HK-2 (cell line): ENCODE measurements at regions not wholly inside any gene's neighbourhood (a gene's known extent, or its start where the extent isn't known, plus 50 kb on each side); places are given as distances from the start of the nearest gene placed in this dataset.
A peak's percentile ranks its signal among the peaks of the same experiment; 100 is the strongest.
"Not testable (repeated sequence)": the region's sequence is repeated elsewhere in the genome, so short reads cannot be mapped to it uniquely, and the experiment has no call there.

Source experiments
- DNase-seq: peaks from one replicate; pipeline ENCODE4 v3.0.0-alpha.2; 2018; ENCODE audit not compliant: unreplicated experiment

DNA sequence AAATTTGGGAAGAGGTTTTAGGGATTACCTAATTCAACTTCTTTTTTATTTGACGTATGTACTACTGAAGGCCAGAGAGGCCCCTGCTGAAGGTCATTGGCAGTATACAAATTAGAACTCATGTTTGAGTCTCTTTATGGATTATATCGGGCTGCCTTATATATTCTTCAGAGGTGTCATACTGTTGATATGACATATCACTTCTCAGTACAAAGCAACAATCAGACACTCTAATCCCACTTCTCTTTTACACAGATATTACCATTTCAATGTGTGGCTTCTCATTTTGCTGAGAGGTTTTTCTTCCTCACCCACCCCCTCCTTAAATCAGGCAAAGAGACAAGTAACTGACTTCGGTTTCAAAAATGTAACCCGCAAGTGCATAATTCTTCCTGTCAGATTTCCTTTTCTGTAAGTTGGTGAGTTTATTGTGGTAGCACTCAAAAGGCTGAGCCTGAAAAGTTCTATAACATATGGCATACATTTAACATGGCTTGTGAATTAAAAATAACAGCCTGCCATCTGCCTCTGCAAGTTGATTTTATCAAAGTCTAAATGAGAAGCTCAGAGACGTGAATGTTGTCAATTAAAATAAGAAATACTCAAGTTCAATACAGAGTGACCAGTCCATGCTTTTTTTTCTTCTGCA lies 163.6 kb upstream of the RORB start:
- DNase-seq = no peak

DNA sequence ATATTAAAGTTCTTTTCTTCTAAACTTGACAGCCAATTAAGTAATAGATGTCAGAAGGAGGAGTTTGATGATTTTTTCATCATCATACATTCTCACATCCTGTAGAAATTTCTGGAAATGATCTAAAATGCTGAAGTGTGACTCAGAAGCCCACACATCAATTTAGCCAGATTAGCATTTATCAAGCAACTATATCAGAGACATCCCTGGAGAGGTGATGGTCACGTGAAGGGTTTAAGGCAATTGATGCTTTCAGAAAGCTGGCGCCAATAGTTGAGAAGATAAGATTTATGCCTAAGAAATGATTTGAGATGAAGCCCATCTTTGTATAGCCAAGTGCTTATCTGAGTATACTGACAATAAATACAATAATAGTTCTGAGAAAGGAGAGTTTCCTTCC lies 162.9 kb upstream of the RORB start:
- no peak for DNase-seq

DNA sequence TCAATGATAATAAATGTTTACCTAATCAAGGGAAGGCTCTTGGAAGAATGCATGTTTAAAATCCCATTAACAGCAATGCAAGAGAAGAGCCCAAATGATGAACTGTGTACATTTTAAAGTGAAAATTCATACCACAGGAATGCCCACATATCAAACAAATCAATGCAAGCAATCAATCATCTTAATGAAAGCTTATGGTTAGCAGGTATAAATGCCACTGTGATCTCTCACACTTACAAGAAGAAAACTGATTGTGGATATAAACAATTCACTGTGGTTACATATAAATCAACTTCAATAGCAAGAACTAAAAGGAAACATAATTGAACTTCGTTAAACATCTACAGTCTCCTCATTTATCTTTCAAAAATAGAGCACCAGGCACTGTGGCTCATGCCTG lies 161.0 kb upstream of the RORB start:
- DNase-seq = no peak

DNA sequence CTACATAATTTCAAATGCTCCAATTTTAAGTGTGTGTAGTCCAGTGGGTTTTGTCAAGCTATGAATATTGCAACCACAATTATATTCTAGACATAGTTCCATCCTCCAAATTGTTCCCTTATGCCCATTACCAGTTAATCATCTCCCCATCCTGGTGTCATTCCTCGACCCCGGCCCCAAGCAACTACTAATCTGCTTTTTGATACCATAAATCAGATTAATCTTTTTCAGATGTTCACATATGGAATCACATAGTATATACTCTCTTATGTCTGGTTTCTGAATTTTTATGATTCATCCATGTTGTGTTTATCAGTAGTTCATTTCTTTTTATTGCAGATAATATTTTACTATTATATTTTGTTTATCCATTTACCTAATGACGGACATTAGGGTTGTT lies 148.4 kb upstream of the RORB start:
- no peak for DNase-seq

DNA sequence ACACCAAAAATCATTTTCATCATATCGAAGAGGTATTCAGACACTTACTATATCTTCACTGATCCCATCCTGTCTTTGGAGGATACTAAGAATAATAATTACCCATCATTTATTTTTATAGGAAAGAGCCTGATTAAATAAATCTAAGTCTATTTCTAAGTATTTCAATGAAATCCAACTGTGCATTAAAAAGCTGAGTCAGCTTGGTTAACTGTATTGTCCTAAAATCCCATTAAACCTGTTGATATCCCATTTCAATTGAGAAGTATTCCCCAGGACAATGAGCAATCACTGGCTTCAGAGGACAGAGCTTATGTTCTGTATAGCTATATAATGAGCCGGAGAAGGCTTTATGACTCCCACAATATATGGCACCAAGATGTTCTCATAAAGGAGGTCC lies 142.0 kb upstream of the RORB start:
- DNase-seq = no peak

DNA sequence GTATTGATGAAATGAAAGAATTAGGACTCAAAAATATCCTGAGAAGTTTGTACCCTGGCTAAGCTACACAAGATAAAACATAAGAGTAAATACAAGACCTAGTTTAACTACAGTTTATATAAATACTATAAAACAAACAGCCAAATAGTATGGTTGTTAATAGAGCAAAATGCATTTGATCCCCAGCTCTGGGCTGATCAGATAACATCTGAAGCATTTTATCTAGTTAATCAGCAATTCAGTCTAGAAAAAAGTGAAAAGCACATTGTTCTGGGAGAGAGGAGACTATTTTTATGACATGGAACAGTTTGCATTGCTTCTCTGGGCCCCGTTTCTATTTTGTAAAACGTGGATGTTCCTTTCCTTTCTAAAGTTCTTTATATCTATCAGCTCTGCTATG lies 139.6 kb upstream of the RORB start:
- DNase-seq = no peak

DNA sequence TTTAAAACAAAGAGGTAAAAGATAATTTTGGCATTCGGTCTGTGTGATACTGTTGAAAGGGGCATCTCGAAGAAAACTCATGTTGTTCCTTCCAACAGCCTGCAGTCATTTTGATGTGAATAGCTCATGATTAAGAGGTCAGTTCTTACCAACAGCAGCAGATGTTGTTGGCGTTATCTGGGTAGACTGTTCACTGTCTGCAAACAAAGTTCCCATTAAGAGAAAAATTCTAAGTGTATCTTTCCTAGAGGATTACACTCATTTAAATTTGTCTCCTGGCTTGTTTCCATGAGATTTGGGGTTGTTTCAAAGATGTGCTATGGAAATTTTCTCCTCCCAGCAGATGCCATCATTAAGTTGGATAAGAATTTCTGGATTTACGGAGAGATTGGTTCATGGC lies 138.2 kb upstream of the RORB start:
- no peak for DNase-seq

DNA sequence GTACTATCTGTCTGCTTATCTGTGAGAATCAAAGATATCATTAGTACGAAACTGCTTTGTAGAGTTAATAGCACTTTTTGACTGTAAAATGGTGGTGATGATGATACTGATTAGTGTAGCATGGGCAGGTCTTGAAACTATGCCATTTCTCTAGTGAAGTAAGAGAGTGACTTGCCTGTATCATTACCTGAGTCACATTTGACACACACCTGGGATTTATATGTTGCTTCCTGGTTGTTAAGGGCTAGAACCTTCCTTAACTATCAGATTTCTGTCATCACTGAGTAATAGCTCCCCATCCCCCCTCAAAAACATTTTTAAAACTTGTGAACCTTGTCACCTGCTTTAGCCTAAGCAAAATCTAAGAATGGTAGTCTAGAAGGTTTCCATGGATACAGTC lies 135.6 kb upstream of the RORB start:
- no peak for DNase-seq

DNA sequence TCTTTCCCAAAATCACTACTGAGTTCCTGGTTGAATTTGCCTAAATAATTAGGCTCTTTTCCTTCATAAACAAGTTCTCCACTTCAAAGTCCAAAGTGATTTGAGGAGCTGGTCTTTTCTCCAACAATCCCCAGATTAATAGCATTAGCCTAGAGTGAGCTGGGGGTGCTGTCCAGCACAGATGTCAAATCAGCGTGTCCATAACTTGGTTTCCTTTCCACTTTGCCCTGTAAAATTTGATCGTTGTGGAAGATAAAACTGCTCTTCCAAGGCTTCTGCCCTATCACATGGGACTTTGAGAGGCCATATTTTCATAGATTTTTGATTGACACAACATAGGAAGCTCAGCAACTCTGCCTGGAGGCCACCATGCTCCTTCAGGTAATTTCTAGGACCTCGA lies 134.7 kb upstream of the RORB start:
- DNase-seq = no peak

DNA sequence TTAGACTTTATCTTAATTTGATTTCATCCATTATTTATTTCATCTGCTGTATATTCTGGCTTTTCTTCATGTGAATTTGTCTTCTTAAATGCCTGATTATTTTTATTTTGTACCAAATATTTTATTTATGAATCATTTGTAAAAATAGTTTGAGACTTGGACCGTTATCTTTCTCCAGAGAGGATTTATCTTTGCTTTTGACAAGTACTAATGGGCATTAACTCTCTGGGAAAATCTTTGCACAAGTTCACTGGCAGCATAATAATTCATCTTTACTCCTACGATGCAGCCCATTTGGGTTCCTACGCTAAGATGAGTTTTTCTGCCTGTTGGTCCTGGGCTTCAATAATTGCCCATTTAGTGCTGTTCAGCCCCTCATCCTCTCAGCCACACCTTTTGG lies 131.0 kb upstream of the RORB start:
- no peak for DNase-seq

DNA sequence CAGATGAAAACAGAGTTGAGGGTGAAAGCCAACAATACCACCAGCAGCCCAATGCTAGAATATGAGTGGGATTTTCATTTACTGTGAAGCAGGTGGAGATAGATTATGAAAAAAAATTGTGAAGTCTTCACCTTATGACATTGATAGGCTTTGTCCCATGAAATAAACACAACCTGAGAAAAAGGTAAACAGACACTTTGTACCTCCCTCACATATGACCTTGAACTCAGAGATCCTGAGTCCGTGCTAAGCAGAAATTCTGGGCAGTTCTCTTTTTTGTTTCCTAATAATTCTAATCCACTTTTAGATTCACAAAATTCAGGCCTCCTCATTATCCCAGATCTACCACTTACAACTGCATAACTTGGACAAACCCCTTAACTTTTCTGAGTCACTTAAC lies 127.3 kb upstream of the RORB start:
- no peak for DNase-seq

DNA sequence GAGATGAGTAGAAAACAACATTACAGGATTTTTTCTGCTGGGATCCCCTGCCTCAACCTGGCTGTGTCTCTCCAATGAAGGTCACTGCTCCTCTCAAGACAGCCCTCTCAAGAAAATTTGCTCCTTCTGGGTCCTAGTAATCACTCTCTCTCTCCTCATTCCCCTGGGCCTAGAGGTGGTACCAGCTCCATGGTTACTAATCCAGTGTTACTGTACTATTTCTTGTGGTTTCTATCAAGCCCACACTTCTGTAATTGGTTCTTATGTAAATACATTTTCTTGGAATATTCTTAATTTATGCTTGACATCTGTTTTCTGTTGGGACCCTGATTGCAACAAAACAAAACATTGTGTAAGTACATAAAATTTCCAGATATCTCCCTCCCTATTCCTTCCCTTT lies 123.8 kb upstream of the RORB start:
- DNase-seq = no peak

DNA sequence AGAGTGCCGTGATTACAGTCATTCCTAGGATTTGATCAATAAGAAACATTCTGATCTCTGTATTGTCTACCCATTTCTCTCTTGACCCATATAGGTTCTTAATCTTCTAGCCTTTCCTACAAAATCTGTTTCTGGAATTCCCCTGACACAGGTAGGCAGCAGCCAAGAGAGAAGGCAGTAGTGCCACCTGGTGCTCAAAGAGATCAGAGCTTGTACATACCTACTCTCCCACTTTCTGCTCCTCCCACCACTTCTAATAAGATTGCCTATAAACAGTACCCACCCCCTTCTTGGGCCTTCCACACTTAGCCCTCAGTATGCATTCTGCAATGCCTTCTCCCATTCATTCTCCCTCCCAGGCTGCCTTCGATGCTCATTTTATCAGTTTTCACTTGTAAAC lies 117.4 kb upstream of the RORB start:
- DNase-seq = peak; percentile 1

DNA sequence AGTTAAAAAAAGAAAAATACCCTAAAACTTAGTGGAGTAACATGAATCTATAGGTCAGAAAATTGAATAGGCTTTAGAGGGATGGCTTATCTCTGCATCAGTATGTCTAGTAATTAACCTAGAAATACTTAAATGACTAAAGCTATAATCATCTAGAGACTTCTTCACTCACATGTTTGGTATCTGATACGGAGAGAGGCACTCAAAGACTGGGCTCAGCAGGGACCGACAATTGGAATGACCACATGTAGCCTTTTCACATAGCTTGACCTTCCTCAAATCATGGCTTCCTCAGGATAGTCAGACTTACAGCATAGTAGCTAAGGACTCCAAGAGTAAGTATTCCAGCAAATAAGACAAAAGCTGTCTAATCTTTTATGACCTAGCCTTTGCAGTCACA lies 105.3 kb upstream of the RORB start:
- no peak for DNase-seq

DNA sequence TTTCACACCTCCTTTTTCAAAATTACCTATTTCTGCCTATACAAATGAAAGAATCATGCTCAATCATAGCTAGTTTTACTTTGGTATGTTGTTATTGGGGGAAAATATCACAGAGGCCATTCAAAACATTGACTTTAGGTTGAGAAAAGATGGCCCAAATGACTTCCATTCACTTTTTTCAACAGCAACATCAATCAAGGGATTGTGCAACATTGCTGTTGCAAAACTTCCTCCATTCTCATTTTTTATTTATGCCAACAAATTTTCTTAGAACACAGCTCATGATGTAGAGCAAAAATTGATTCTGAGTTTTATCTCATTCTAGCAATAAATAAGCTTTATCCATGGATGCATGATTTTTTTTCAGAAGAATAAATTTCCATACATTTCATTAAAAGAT lies 93.6 kb upstream of the RORB start:
- no peak for DNase-seq

DNA sequence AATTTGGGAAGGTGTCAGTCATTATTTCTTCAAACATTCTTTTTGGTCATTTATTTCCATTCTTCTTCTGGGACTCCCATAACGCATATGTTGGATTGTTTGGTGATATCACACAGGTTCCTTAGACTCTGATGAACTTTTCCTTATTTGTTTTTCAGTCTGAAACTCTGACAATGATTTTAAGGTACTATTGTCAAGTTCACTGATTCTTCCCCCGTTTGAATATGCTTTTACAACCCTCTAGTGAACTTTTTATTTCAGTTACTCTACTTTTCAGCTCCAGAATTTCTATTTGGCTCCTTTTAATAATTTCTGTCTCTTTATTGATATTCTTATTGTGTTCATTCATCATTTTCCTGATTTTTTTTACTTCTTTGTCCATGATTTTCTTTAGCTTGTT lies 92.5 kb upstream of the RORB start:
- no peak for DNase-seq

DNA sequence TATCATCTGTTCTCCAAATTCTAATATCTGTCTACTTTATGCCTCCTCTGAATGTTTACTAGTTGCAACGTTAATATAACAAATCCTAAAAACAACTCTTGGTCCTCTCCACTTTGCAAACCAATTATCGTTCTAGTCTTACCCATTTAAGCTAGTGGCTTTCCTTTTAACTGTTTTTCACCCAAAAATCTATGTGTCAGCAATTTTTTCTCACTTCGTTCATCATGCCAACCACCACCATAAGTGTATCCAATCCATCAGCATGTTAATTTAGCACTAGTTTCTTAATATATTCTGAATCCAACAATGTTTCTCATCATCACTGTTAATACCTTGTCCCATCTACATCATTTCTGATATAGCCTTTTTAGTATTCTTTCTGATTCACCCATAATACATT lies 90.0 kb upstream of the RORB start:
- no peak for DNase-seq

DNA sequence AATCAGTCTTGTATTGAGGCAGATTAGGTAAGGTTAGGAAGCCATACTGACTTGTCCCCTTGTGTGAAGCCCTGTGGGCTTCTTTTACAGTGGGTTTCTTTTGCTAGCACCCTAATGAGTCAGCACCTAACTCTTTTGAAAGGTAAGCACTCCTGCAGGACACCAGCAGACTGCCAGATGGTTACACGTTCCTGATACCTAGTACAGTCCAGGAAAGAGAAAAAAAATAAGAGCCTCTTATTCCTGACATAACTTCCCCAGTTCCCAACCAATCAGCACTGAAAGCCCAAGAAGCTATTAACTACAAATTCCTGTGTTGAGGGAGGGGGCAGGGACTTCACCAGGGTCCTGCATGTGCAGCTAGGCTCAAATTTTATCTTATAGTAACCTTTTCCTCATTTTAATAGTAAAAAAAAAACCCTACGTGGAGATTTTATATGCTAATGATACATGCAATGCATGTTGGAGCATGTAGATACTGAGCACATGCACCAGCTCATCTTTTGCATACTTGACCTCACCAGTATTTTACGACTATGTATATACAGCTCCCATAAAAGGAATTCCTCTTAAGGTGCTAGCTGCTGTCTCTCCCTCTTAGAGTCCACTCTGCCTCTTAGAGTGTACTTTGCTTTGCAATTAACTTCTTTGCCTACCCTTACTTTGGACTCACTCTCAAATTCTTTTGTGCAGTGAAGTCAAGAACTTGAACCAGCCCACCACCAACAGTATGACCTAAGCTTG lies 84.7 kb upstream of the RORB start:
- DNase-seq = no peak

DNA sequence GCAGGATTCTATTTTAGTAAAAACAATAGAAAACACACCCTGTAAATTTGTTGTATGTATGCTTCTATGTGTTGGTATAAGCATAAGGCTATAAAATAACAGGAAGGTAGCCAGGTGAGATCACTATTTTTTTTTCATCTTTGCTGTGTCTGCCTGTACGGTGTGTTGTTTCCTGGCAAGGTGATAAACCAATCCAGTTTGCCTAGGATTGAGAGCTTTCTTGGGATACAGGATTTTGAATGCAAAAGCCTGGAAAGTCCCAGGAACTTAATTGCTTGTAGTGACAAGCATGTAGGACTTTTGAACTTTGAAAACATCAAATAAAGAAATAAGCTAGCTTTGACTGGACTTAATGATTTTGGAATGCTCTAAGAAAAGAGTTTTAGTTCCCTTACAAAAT lies 83.3 kb upstream of the RORB start:
- DNase-seq = no peak

DNA sequence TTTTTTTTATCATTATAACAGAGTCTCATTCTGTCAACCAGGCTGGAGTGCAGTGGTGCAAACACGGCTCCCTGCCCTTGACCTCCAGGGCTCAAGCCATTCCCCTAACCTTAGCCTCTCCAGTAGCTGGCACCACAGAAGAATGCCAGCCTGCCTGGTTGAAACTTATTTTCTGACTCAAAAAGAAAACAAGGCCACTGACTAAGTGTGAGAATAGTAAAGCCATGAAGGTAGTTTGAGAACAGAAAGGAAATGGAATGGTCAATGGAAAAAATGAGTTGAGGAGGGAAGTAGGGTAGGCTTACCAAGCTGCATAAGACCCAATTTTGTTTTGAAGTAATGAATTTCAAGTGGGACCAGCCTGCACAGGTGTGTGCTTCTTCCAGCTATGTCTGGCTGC lies 82.8 kb upstream of the RORB start:
- no peak for DNase-seq

DNA sequence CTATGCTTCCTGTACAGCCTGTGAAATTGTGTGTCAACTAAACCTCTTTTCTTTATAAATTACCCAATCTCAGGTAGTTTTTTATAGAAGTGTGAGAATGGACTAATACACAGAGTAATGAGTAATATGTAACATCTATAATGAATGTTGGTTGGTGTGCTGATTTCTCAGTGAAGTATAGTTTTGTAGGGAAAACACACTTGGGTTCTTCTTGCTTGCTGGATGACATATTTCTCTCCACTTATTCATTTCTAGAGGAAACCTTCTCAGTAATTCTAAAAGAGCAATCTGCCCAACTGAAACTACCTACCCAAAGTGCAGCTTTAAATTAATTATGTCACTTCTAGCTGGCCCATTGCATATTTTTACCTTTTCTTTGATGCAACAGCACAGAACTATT lies 81.1 kb upstream of the RORB start:
- no peak for DNase-seq

DNA sequence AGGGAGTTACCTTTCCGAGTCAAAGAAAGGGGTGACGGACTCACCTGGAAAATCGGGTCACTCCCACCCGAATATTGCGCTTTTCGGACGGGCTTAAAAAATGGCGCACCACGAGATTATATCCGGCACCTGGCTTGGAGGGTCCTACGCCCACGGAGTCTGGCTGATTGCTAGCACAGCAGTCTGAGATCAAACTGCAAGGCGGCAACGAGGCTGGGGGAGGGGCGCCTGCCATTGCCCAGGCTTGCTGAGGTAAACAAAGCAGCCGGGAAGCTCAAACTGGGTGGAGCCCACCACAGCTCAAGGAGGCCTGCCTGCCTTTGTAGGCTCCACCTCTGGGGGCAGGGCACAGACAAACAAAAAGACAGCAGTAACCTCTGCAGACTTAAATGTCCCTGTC lies 72.6 kb upstream of the RORB start:
- DNase-seq = not testable (repeated sequence)

DNA sequence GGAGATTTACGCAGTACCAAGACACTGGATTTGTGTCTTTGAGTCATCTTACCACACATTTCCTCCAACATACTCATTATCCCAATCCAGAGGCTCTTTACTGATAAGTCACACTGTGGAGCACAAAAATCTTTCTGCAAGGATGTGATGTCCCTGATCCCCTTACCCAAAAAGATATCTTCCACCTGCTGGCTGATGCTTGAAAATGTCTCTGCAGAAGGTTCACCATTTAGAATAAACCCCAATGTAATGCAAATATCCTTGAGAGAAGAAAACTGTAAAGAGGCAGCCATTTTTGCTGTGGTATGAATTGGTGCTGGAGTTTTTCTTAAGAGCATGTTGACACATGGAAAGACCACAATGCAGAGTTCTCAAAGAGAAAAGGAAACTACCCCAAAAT lies 65.7 kb upstream of the RORB start:
- DNase-seq = no peak
